ENCODE measurements at regions not wholly inside any gene's neighbourhood (a gene's known extent, or its start where the extent isn't known, plus 50 kb on each side); places are given as distances from the start of the nearest gene placed in this dataset.

- TF ChIP-seq, protein P1, sequence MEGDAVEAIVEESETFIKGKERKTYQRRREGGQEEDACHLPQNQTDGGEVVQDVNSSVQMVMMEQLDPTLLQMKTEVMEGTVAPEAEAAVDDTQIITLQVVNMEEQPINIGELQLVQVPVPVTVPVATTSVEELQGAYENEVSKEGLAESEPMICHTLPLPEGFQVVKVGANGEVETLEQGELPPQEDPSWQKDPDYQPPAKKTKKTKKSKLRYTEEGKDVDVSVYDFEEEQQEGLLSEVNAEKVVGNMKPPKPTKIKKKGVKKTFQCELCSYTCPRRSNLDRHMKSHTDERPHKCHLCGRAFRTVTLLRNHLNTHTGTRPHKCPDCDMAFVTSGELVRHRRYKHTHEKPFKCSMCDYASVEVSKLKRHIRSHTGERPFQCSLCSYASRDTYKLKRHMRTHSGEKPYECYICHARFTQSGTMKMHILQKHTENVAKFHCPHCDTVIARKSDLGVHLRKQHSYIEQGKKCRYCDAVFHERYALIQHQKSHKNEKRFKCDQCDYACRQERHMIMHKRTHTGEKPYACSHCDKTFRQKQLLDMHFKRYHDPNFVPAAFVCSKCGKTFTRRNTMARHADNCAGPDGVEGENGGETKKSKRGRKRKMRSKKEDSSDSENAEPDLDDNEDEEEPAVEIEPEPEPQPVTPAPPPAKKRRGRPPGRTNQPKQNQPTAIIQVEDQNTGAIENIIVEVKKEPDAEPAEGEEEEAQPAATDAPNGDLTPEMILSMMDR (IDR thresholded peaks at IDR 0.05) = no peak
- no peak for TF ChIP-seq POLR2A (IDR thresholded peaks at IDR 0.05)
These were observed 289.9 kb upstream of the RASGRP1 start for GRCh38 chr15:38854506-38854905.

Measured in esophagus squamous epithelium (tissue), 4 donors.